ENCODE measurements at regions not wholly inside any gene's neighbourhood (a gene's known extent, or its start where the extent isn't known, plus 50 kb on each side); places are given as distances from the start of the nearest gene placed in this dataset.

GRCh38 chr2:238988105-238988504 lies 140.2 kb downstream of the TWIST2 start:
- H3K4me1 ChIP-seq (ENCODE audit: control insufficient read depth, insufficient read depth, low read length) = no peaks in the 10 kb centered on the region
- H2AFZ ChIP-seq (replicated peaks; ENCODE audit: low read length, poor library complexity) = no peak overlapping the region
- no peak overlapping the region for H4K8ac ChIP-seq (ENCODE audit: low read depth in 2 of 2, low read length in 2 of 2)
- no peak overlapping the region for H3K4me3 ChIP-seq (ENCODE audit: insufficient read depth, low read depth, low read length)
- ChIA-PET CTCF (no interaction called here), POLR2A (ENCODE audit: unreplicated experiment) (no interaction called here)
- H2BK20ac ChIP-seq (ENCODE audit: low read depth, low read length) = no peak overlapping the region
- WGBS, 2 experiments (ENCODE audit: extremely low coverage in 2 of 2, insufficient read length in 1 of 2) = 80% methylated on average over 2 of the region's 7 CpGs; no CpG with 5 or more reads in 1 of the 2 experiments
- H4K5ac ChIP-seq (ENCODE audit: low read depth, low read length) = no peak overlapping the region
- H3K27me3 ChIP-seq (ENCODE audit: control insufficient read depth, insufficient read depth, low read length) = peaks cover 17% of the 10 kb centered on the region
- H3K56ac ChIP-seq (ENCODE audit: extremely low read depth, insufficient read depth, low read length) = no peak overlapping the region
- no peak overlapping the region for H2AK5ac ChIP-seq (ENCODE audit: low read depth, low read length)
- no peak overlapping the region for H3K4me2 ChIP-seq (ENCODE audit: low read depth, low read length)
- no peak overlapping the region for H2BK5ac ChIP-seq (ENCODE audit: low read depth, low read length, poor library complexity, severe bottlenecking)
- H3K14ac ChIP-seq (replicated peaks; ENCODE audit: low read depth, low read length) = no peak overlapping the region
- no peaks in the 10 kb centered on the region for H4K20me1 ChIP-seq (ENCODE audit: insufficient read depth, low read length)
- TF ChIP-seq MAZ (IDR thresholded peaks at IDR 0.05; ENCODE audit: borderline replicate concordance, low read depth, low read length) (no peak), CEBPB (IDR thresholded peaks at IDR 0.05; ENCODE audit: low read depth, low read length) (no peak), RCOR1 (IDR thresholded peaks at IDR 0.05; ENCODE audit: insufficient replicate concordance, low read length) (no peak), NFE2L2 (IDR thresholded peaks at IDR 0.05; ENCODE audit: low read depth, low read length) (no peak), RAD21 (IDR thresholded peaks at IDR 0.05; ENCODE audit: low read length) (no peak), FOS (IDR thresholded peaks at IDR 0.05; ENCODE audit: low read depth, low read length) (no peak), RFX5 (IDR thresholded peaks at IDR 0.05; ENCODE audit: low read depth, low read length) (no peak), CTCF (conservative IDR thresholded peaks at IDR 0.05; ENCODE audit: low read depth, low read length) (no peak), POLR2A (IDR thresholded peaks at IDR 0.05; ENCODE audit: low read depth, low read length) (no peak), ELK1 (IDR thresholded peaks at IDR 0.05; ENCODE audit: borderline replicate concordance, low read depth, low read length) (no peak), SMC3 (IDR thresholded peaks at IDR 0.05; ENCODE audit: low read depth, low read length) (no peak), CHD1 (IDR thresholded peaks at IDR 0.05; ENCODE audit: low read depth, low read length) (no peak), MAFK (IDR thresholded peaks at IDR 0.05; ENCODE audit: low read depth, low read length) (no peak), MXI1 (IDR thresholded peaks at IDR 0.05; ENCODE audit: borderline replicate concordance, low read depth, low read length) (no peak), BHLHE40 (IDR thresholded peaks at IDR 0.05; ENCODE audit: low read depth, low read length) (no peak)
- TF ChIP-seq, protein P1, sequence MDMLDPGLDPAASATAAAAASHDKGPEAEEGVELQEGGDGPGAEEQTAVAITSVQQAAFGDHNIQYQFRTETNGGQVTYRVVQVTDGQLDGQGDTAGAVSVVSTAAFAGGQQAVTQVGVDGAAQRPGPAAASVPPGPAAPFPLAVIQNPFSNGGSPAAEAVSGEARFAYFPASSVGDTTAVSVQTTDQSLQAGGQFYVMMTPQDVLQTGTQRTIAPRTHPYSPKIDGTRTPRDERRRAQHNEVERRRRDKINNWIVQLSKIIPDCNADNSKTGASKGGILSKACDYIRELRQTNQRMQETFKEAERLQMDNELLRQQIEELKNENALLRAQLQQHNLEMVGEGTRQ (IDR thresholded peaks at IDR 0.05; ENCODE audit: low read depth, low read length) = no peak
- no peak overlapping the region for H3K9ac ChIP-seq (ENCODE audit: low read depth, low read length)
- no TSS peak for BruUV-seq (replicated peaks)
- H3K79me1 ChIP-seq (ENCODE audit: low read depth in 1 of 2, low read length in 2 of 2) = no peaks in the 10 kb centered on the region
- dilution Hi-C loops (cut with HindIII; ENCODE audit: low sequenced_read_pairs, unreplicated experiment) (no loop called here), intact Hi-C loops (cut with micrococcal nuclease) (no loop called here), in situ Hi-C loops (cut with MboI; ENCODE audit: low sequenced_read_pairs) (no loop called here)
- no peaks in the 10 kb centered on the region for H3K9me1 ChIP-seq (ENCODE audit: insufficient read depth, low read length)
- ATAC-seq (ENCODE audit: low read depth) = no peak
- H3K9me3 ChIP-seq (ENCODE audit: control insufficient read depth, insufficient read depth, low read length) = no peaks in the 10 kb centered on the region
- H3K4ac ChIP-seq (ENCODE audit: low read depth, low read length) = no peak overlapping the region
- no peak overlapping the region for H3K18ac ChIP-seq (ENCODE audit: low read depth, low read length)
- no peak overlapping the region for H4K91ac ChIP-seq (ENCODE audit: insufficient read depth, low read depth, low read length)
- no peak overlapping the region for H3K27ac ChIP-seq (ENCODE audit: insufficient read depth, low read length)
- no peak overlapping the region for H3K23ac ChIP-seq (ENCODE audit: low read depth, low read length)
- H2BK15ac ChIP-seq (ENCODE audit: low read depth, low read length) = no peak overlapping the region
- H2AK9ac ChIP-seq (replicated peaks; ENCODE audit: low read depth, low read length, poor library complexity) = no peak overlapping the region
- no peak for DNase-seq
- no peak overlapping the region for H2BK120ac ChIP-seq (ENCODE audit: low read depth, low read length)
- H3K36me3 ChIP-seq (ENCODE audit: control insufficient read depth, insufficient read depth, low read length) = no peaks in the 10 kb centered on the region
